GM19043 (cell line): ENCODE measurements at regions not wholly inside any gene's neighbourhood (a gene's known extent, or its start where the extent isn't known, plus 50 kb on each side); places are given as distances from the start of the nearest gene placed in this dataset.

ENCODE experiments used
- ATAC-seq: cut with Tn5 transposase; IDR thresholded peaks from one replicate; pipeline ENCODE4 v1.9.1; 2021; ENCODE audit warnings: low read depth; ENCODE audit not compliant: unreplicated experiment

DNA sequence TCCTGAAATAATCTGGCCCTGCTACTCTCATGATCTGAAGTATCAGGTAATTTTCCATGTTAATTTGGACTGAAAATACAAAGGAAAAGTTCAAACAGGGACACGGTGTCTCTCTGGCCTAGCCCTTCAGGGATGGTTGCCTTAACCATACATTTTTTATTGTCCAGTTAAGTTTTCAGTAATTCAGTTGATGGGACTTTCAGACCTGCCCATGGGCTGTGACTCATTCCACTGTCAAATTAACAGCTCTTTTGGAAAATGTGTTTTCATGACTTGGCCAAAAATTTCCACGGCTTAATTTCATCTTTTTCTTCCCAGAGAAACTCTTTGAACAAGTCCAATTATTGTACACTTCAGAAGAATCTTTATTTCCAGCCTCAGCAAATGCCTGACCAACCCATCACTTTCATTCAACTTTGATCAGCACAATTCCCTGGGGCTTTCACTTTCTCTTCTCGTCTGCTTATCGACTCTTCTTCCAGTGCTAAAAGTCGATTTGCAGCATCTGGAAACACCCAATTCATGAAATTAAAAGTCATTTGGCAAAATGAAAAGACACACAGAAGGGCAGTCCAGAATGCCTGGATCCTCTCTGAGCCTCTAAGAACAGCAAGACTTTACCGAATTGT, 293.9 kb downstream of the RAB28 start:
- ATAC-seq, result no peak

DNA sequence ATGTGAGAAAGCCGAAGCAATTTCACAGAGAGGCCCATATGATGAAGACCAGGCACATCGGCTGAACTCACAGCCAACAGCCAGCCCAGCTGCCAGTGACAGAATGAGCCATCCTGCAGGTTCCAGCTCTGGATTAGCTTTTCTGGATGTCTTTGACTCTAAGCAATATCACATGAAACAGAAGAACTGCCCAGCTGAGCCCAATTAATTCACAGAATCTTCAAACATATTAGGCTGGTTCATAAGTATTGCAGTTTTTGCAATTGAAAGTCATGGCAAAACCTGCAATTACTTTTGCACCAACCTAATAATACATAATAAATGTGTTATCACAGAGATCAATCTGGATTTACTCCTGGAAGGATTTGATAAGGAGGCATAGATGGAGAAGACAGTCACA, 299.9 kb downstream of the RAB28 start:
- ATAC-seq, result no peak

DNA sequence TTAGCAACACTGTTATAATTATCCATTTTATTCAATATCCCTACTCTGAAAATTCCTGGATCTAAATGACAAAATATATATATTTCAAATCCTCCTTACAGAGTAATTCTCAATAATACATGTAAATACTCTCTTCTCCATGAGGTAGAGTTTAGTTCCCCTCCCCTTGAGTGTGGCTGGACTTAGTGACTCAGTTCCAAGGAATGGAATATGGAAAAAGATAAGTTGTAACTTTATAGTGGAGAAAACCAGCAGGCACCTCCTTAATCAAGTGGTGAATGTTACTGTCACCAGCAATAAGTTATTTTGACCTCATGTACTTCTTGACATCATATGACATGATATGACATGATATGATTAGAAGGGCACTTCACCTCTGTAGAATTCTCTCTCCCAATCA, 302.0 kb downstream of the RAB28 start:
- ATAC-seq, result no peak

DNA sequence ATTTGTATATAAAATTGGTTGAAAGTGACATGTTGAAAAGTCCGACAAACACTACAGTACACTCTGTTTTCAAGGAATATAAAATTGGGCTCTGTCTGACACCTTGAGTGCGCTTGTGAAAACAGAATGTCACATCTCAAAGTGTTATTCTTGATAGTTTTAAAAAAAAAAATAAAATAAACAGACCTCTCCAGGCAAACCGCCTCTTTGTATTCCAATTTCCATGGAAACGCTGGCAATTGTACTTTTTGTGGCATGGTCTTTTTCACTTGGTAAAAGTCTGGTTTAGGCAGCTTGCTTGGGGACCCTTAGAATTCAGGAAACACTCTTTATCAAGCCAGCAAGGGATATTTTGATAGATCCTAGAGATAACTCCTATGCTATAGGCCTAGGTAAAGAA, 302.5 kb downstream of the RAB28 start:
- ATAC-seq, result no peak

- ATAC-seq, result no peak
Observed at GRCh38 chr4:13180701-13181100, 303.4 kb downstream of the RAB28 start.

- no peak for ATAC-seq
Observed at GRCh38 chr4:13178621-13179020, 305.5 kb downstream of the RAB28 start.

- ATAC-seq, result no peak
Observed at GRCh38 chr4:13176741-13177142, 307.4 kb downstream of the RAB28 start.

DNA sequence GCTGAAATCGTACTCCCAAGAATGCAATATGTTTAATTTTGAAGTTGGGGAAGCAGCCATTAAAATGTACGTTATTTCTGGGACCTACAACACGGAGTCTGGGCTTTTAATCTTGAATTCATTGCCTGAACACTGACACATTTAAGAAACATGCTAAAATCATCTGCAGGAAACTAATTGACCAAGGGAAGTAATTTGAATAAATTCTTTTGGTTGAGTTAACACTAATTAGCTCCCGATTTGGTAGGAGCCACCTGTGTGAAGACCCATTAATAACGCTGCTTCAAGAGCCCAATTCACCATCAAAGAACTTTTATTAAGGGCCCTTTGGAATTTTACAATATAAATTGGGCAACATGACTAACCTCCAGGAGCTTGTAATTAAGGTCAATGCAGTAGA, 309.2 kb downstream of the RAB28 start:
- no peak for ATAC-seq

DNA sequence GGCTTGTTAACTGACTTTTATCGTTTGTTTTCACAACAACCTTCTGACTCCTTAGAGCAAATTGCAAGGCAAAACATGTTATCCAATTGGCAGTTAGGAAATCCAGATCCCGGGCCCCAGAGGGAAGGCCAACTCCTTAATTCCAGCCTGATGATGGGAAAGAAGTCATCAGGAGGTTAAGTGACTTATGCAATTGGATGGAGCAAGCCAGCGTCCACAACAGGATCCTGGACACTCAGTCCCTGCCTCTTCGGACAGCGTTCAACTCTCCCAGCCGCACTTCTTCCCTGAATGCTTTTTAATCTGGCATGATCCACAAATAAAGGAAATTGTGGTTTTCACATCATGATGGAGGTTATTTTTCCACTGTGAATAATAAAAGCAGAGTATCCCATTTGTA, 310.1 kb downstream of the RAB28 start:
- no peak for ATAC-seq

GRCh38 chr4:13171292-13172057, 312.7 kb downstream of the RAB28 start:
- ATAC-seq, result no peak

GRCh38 chr4:13169731-13170525, 314.2 kb downstream of the RAB28 start:
- no peak for ATAC-seq

- no peak for ATAC-seq
Observed at GRCh38 chr4:13168326-13168725, 315.8 kb downstream of the RAB28 start.

GRCh38 chr4:13166214-13166613, 317.9 kb downstream of the RAB28 start:
- no peak for ATAC-seq

GRCh38 chr4:13164783-13165331, 319.3 kb downstream of the RAB28 start:
- no peak for ATAC-seq

- ATAC-seq, result no peak
Observed at GRCh38 chr4:13162886-13163285, 321.3 kb downstream of the RAB28 start.

GRCh38 chr4:13160920-13161319, 323.2 kb downstream of the RAB28 start:
- ATAC-seq, result no peak

DNA sequence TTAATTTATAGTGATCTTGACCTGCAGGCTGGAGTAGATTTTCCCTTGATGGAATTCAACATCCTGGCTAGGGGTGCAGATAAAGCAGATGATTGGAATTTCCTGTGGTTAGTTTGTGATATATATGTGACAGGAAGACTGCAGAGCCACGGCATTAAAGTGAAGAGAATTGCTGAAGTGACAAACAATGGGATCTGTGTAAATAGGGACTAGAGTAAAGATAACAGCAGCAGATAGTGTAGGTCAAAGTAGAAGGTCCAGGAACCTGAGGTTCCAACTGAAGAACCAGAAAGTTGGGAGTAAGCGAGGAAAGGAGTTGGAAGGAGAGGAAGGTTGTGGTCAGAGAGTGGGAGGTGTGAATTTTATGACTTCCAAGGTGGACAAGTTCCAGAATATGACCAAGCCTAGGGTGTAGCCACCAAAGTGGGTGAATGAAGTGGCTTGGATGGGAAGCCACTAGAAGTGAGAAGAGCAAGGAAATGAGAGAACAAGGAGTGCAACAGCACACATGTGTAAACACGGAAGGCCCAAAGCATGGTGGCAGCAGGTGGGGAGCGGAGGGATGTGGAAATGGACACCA, 325.0 kb downstream of the RAB28 start:
- ATAC-seq, result no peak

DNA sequence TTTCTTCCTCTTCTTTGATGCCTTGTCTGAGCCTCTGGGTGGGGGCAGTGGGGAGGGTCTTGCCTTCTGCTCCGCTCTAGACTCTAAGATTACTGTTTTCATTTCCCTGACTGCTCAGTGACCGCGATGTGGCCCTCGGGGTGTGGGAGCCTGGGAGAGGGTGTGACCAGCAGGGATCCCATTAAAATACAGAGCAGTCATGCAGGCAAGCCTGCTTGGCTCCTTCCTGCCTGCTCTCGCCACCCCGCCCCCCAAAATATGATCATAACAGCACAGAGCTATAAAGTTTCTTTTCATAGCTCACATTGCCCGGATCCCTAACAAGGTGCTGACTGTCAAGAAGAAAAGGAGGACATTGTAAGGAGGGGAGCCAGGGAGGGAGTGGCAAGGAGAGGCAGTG, 332.9 kb downstream of the RAB28 start:
- no peak for ATAC-seq

DNA sequence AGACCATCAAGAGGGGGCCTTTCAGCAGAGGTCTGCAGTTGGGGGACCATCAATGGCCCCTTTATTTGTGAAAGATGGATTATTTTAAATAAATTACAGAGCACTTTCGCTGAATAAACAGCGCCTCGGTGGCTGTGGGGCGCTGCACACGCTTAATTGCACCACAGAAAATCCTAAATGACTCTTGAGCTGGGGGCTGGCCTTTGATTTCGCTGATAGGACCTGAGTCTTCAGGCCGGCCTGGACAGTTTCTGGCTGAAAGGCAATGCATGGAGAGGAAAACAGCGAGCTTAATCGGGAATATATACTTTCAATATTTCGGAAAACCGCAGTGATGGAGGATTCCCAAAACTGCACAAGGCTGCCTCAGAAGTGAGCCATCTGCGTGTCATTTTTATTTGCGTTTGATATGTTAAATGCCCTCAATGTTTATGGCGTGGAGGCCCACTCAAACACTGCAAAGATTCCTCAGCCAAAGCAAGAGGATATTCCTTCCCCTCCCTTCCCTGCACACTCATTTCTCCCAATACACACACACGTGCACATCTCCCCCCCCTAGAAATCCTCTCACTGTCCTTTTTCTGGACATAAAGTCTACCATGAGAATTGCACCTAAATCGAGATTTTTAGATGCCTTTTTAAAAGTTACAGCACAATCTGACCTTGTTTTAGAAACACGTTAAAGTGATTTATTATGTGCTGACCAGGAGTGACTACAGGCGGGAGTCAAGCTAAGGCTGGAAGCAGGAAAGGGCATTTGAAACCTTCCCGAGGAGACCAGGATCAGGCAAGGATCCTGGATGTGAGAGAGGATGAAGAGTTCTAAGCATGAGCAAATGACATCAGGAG, 340.7 kb downstream of the RAB28 start:
- no peak for ATAC-seq

GRCh38 chr4:13142726-13143125, 341.4 kb downstream of the RAB28 start:
- no peak for ATAC-seq
